ENCODE measurements at regions not wholly inside any gene's neighbourhood (a gene's known extent, or its start where the extent isn't known, plus 50 kb on each side); places are given as distances from the start of the nearest gene placed in this dataset.

DNA sequence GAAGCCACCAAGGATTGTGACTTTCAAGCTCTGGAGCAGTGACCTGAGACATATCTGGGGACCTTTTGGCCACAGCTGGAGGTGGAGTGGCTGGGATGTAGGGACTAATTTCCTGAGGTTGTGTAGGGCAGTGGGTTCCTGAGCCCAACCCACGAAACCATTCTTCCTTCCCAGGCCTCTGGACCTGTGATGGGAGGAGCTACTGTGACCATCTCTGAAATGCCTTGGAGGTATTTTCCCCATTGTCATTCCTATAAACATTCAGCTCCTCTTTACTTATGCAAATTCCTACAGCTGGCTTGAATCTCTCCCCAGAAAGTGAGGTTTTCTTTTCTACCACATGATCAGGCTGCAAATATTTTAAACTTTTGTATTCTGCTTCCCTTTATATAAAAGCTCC lies 172.6 kb downstream of the TUSC1 start:
- Histone ChIP-seq H3K4me3 (ENCODE audit: low read depth, low read length, poor library complexity, severe bottlenecking) (no peak overlapping the region), H3K27ac (ENCODE audit: low read depth, low read length, poor library complexity, severe bottlenecking) (no peak overlapping the region), H3K9me3 (ENCODE audit: low read depth, low read length, poor library complexity, severe bottlenecking) (no peaks in the 10 kb centered on the region), H3K27me3 (replicated peaks; ENCODE audit: insufficient read depth, low read depth, low read length, poor library complexity) (no peaks in the 10 kb centered on the region), H3K36me3 (ENCODE audit: insufficient read depth, low read length, poor library complexity, severe bottlenecking) (no peaks in the 10 kb centered on the region), H3K4me1 (ENCODE audit: insufficient read depth, low read length, poor library complexity, severe bottlenecking) (no peaks in the 10 kb centered on the region)
- BruUV-seq (replicated peaks): no TSS peak
- intact Hi-C loops (cut with micrococcal nuclease; ENCODE audit: unreplicated experiment): no loop called here
- ChIA-PET CTCF (no interaction called here), POLR2A (ENCODE audit: low non-redundant PET) (no interaction called here)
- TF ChIP-seq EZH2 (IDR thresholded peaks at IDR 0.05; ENCODE audit: borderline replicate concordance, low read depth, low read length, poor library complexity, severe bottlenecking): no peak
- TF ChIP-seq, protein P1, sequence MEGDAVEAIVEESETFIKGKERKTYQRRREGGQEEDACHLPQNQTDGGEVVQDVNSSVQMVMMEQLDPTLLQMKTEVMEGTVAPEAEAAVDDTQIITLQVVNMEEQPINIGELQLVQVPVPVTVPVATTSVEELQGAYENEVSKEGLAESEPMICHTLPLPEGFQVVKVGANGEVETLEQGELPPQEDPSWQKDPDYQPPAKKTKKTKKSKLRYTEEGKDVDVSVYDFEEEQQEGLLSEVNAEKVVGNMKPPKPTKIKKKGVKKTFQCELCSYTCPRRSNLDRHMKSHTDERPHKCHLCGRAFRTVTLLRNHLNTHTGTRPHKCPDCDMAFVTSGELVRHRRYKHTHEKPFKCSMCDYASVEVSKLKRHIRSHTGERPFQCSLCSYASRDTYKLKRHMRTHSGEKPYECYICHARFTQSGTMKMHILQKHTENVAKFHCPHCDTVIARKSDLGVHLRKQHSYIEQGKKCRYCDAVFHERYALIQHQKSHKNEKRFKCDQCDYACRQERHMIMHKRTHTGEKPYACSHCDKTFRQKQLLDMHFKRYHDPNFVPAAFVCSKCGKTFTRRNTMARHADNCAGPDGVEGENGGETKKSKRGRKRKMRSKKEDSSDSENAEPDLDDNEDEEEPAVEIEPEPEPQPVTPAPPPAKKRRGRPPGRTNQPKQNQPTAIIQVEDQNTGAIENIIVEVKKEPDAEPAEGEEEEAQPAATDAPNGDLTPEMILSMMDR (conservative IDR thresholded peaks at IDR 0.05; ENCODE audit: low read depth, low read length): no peak
- no peak for DNase-seq (ENCODE audit: low spot score)

DNA sequence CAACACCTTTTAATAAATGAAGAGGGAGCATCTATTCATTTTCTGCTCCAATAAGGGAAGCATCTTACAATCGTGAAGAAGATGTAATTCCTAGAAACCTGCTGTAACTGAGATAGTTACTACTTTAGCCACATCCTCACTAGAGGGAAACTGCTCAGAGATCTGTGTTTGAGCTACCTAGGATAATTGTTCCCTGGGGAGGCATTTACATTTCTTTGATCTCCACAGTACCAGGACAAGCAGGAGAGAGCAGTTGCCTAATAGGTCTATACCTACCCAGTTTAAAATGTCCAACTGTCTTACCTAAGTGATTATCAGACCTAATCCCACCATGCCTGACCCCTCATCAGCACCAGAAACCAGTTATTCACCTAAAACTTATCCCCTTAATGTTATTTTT lies 196.9 kb downstream of the TUSC1 start:
- no TSS peak for BruUV-seq (replicated peaks)
- DNase-seq (ENCODE audit: low spot score): no peak
- Histone ChIP-seq H3K4me1 (ENCODE audit: insufficient read depth, low read length, poor library complexity, severe bottlenecking) (no peaks in the 10 kb centered on the region), H3K4me3 (ENCODE audit: low read depth, low read length, poor library complexity, severe bottlenecking) (no peak overlapping the region), H3K9me3 (ENCODE audit: low read depth, low read length, poor library complexity, severe bottlenecking) (no peaks in the 10 kb centered on the region), H3K27me3 (replicated peaks; ENCODE audit: insufficient read depth, low read depth, low read length, poor library complexity) (no peaks in the 10 kb centered on the region), H3K36me3 (ENCODE audit: insufficient read depth, low read length, poor library complexity, severe bottlenecking) (no peaks in the 10 kb centered on the region), H3K27ac (ENCODE audit: low read depth, low read length, poor library complexity, severe bottlenecking) (no peak overlapping the region)
- intact Hi-C loops (cut with micrococcal nuclease; ENCODE audit: unreplicated experiment): no loop called here
- CTCF ChIA-PET: no interaction called here
- TF ChIP-seq EZH2 (IDR thresholded peaks at IDR 0.05; ENCODE audit: borderline replicate concordance, low read depth, low read length, poor library complexity, severe bottlenecking): no peak
- TF ChIP-seq, protein P1 (conservative IDR thresholded peaks at IDR 0.05; ENCODE audit: low read depth, low read length): no peak
- POLR2A ChIA-PET (ENCODE audit: low non-redundant PET): no interaction called here

DNA sequence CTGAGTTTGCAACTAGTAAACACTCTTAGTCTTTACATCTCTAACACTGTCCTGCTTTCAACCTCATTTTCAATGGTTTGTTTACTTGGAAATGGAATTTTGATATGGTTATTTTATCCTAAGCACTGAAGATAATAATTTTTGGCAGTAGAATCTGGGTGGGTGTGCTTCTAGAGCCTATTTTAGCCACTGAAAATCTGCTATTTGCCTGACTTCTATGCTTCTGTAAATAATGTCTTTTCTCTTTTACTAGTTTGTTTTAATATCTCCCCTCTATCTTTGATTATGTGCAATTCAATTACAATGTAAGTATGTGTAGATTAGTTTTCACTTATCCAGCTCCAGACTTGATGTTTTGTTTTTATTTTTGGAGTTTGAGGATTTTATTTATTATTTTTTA lies 197.5 kb downstream of the TUSC1 start:
- intact Hi-C loops (cut with micrococcal nuclease; ENCODE audit: unreplicated experiment): no loop called here
- H3K4me1 ChIP-seq (ENCODE audit: insufficient read depth, low read length, poor library complexity, severe bottlenecking): no peaks in the 10 kb centered on the region
- H3K9me3 ChIP-seq (ENCODE audit: low read depth, low read length, poor library complexity, severe bottlenecking): no peaks in the 10 kb centered on the region
- H3K27ac ChIP-seq (ENCODE audit: low read depth, low read length, poor library complexity, severe bottlenecking): no peak overlapping the region
- no TSS peak for BruUV-seq (replicated peaks)
- H3K27me3 ChIP-seq (replicated peaks; ENCODE audit: insufficient read depth, low read depth, low read length, poor library complexity): no peaks in the 10 kb centered on the region
- ChIA-PET CTCF (no interaction called here), POLR2A (ENCODE audit: low non-redundant PET) (no interaction called here)
- no peak for DNase-seq (ENCODE audit: low spot score)
- no peaks in the 10 kb centered on the region for H3K36me3 ChIP-seq (ENCODE audit: insufficient read depth, low read length, poor library complexity, severe bottlenecking)
- TF ChIP-seq, protein P1 (conservative IDR thresholded peaks at IDR 0.05; ENCODE audit: low read depth, low read length): no peak
- TF ChIP-seq EZH2 (IDR thresholded peaks at IDR 0.05; ENCODE audit: borderline replicate concordance, low read depth, low read length, poor library complexity, severe bottlenecking): no peak
- no peak overlapping the region for H3K4me3 ChIP-seq (ENCODE audit: low read depth, low read length, poor library complexity, severe bottlenecking)

All from A673 (cell line).